Immature natural killer cell (primary cell): ENCODE measurements at regions not wholly inside any gene's neighbourhood (a gene's known extent, or its start where the extent isn't known, plus 50 kb on each side); places are given as distances from the start of the nearest gene placed in this dataset.
A peak's percentile ranks its signal among the peaks of the same experiment; 100 is the strongest.
"Not testable (repeated sequence)": the region's sequence is repeated elsewhere in the genome, so short reads cannot be mapped to it uniquely, and the experiment has no call there.

Experiments used
- DNase-seq, 3 donors: peaks; one replicate each; pipeline ENCODE4 v3.0.0; 2022; ENCODE audit warnings: mixed read lengths in 1 of 3
- H3K27ac Mint-ChIP-seq, 6 donors: one replicate each; pipeline ENCODE4 v1.8.0; 2020; ENCODE audit warnings: mixed read lengths in 6 of 6, mild to moderate bottlenecking in 5 of 6, inconsistent platforms in 4 of 6, moderate library complexity in 3 of 6
- H3K27me3 Mint-ChIP-seq, 3 donors: one replicate each; pipeline ENCODE4 v1.8.0; 2020 to 2021; ENCODE audit warnings: low read depth in 3 of 3, mild to moderate bottlenecking in 3 of 3, mixed read lengths in 3 of 3, moderate library complexity in 3 of 3, inconsistent platforms in 1 of 3
- H3K36me3 Mint-ChIP-seq, 3 donors: one replicate each; pipeline ENCODE4 v1.8.0; 2020; ENCODE audit warnings: mixed read lengths in 3 of 3, inconsistent platforms in 2 of 3, mild to moderate bottlenecking in 2 of 3
- H3K4me1 Mint-ChIP-seq, 2 donors: one replicate each; pipeline ENCODE4 v1.8.0; 2020; ENCODE audit warnings: inconsistent platforms in 2 of 2, mild to moderate bottlenecking in 2 of 2, mixed read lengths in 2 of 2, moderate library complexity in 1 of 2
- H3K4me3 Mint-ChIP-seq, 5 donors: one replicate each; pipeline ENCODE4 v1.8.0; 2020; ENCODE audit warnings: mild to moderate bottlenecking in 5 of 5, mixed read lengths in 5 of 5, inconsistent platforms in 3 of 5, moderate library complexity in 3 of 5
- H3K9me3 Mint-ChIP-seq, 6 donors: one replicate each; pipeline ENCODE4 v1.8.0; 2020; ENCODE audit warnings: mild to moderate bottlenecking in 6 of 6, mixed read lengths in 6 of 6, inconsistent platforms in 4 of 6, moderate library complexity in 3 of 6

DNA sequence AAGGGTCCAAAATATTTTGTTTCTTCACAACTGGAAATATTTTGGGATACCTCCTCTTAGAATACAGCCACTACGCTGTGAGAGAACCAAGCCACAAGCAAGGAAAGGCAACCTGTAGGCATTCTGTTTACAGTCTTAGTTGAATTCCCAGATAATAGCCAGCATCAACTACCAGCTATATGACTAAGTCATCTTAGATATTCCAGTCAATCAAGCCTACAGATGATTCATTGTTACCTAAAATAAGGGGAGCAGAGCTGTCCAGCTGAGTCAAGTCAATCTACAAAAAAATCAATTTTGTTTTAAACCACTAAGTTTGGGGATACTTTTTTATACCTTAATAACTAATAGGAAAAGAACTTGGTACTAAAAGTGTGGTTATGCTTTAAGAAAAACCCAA is 526.4 kb upstream of the DPPA4 start:
- DNase-seq: no peak
- peak overlapping the region in 1 of 6 donors; percentile 1 for H3K27ac Mint-ChIP-seq
- no peak overlapping the region for H3K4me3 Mint-ChIP-seq
- H3K9me3 Mint-ChIP-seq: peaks cover 0 to 5% (median 0%) of the 10 kb centered on the region in 6 donors
- H3K36me3 Mint-ChIP-seq: no peaks in the 10 kb centered on the region
- H3K27me3 Mint-ChIP-seq: peaks cover 0 to 3% (median 3%) of the 10 kb centered on the region in 3 donors
- peaks cover 0 to 8% of the 10 kb centered on the region in 2 donors for H3K4me1 Mint-ChIP-seq

- no peak overlapping the region for H3K27ac Mint-ChIP-seq
- no peak for DNase-seq
- H3K4me3 Mint-ChIP-seq: no peak overlapping the region
- peaks cover 0 to 5% (median under 1%) of the 10 kb centered on the region in 6 donors for H3K9me3 Mint-ChIP-seq
- H3K36me3 Mint-ChIP-seq: no peaks in the 10 kb centered on the region
- H3K27me3 Mint-ChIP-seq: peaks cover 0 to 5% (median 3%) of the 10 kb centered on the region in 3 donors
- H3K4me1 Mint-ChIP-seq: peaks cover 0 to 8% of the 10 kb centered on the region in 2 donors
Measured at GRCh38 chr3:109864452-109864851, 527.1 kb upstream of the DPPA4 start.

DNA sequence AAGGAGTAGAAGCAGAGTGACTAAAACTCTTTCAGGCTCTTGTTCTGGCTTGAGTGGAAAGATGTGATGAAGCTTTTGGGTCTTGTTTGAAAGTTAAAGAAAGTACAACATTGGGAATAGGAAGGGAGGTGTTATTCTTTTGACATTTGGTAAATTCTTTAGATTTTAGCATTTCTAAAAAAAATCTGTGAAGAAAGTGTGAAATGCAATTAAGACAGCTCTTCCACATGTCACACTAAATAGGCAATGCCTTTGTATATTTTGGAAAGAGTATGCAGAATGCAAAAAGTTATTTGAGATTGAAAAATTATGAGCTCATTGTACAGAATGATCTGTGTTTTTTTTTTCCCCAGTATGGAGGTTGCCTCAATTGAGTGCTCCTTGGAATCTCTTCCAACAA is 532.2 kb upstream of the DPPA4 start:
- Mint-ChIP-seq H3K27ac (no peak overlapping the region), H3K4me3 (no peak overlapping the region), H3K9me3 (peaks cover 0 to 2% (median 0%) of the 10 kb centered on the region in 6 donors), H3K27me3 (peaks cover 0 to 5% (median 3%) of the 10 kb centered on the region in 3 donors), H3K4me1 (no peaks in the 10 kb centered on the region), H3K36me3 (peaks cover 0 to under 1% (median 0%) of the 10 kb centered on the region in 3 donors)
- DNase-seq: no peak

- Mint-ChIP-seq H3K27ac (no peak overlapping the region), H3K27me3 (peaks cover 0 to 5% (median 2%) of the 10 kb centered on the region in 3 donors), H3K4me1 (no peaks in the 10 kb centered on the region), H3K4me3 (no peak overlapping the region), H3K36me3 (peaks cover 0 to 4% (median 3%) of the 10 kb centered on the region in 3 donors), H3K9me3 (peaks cover 0 to 6% (median 0%) of the 10 kb centered on the region in 6 donors)
- DNase-seq: no peak
Measured at GRCh38 chr3:109874896-109875708, 537.8 kb upstream of the DPPA4 start.

GRCh38 chr3:109877616-109878015 is 540.3 kb upstream of the DPPA4 start:
- H3K4me3 Mint-ChIP-seq, H3K27ac Mint-ChIP-seq, H3K4me1 Mint-ChIP-seq, H3K27me3 Mint-ChIP-seq, H3K36me3 Mint-ChIP-seq, H3K9me3 Mint-ChIP-seq, DNase-seq: not testable (repeated sequence)

DNA sequence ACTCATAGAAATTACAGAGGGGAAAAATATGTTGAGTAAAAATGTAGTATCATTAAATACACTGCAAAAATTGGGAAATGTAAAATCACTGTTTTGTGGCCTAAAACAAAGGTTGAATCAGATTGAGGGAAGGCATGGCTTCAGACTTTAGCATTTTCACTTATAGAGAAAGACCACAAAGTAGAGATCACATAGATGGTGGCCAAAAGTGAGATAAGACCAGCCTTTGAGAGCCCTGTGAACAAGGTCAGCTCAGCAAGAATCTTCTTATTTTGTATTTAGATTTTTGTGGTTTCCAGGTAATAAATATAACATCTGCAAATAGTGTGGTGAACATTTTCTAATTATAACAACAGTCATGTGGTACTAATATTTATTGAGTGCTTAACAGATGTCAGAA is 544.8 kb upstream of the DPPA4 start:
- Mint-ChIP-seq H3K4me3 (no peak overlapping the region), H3K9me3 (peaks cover 0 to 3% (median 0%) of the 10 kb centered on the region in 6 donors), H3K27ac (no peak overlapping the region), H3K27me3 (peaks cover 0 to 5% (median 0%) of the 10 kb centered on the region in 3 donors), H3K36me3 (peaks cover 0 to 7% (median 6%) of the 10 kb centered on the region in 3 donors), H3K4me1 (no peaks in the 10 kb centered on the region)
- DNase-seq: no peak

DNA sequence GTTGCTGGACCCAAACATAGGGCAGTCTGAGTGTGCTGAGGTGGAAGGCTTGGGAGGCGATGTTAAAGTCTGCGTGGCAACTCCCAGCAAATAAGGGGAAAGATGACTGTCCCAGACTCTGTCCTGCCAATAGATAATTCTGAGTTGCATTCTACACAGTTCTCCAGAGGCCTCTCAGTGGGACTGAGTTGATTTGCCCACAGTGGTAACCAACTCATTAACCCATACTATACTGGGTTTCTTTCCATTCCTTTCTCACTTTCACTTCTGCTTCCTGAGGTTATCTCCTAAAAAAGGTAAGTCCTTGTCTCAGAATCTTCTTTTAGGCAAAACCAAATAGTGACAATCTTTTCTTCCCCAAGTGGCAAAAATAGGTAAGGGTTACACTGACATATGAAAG is 549.9 kb upstream of the DPPA4 start:
- Mint-ChIP-seq H3K27me3 (peaks cover 0 to 3% (median 0%) of the 10 kb centered on the region in 3 donors), H3K4me3 (no peak overlapping the region), H3K27ac (no peak overlapping the region), H3K36me3 (peaks cover 0 to 6% (median 4%) of the 10 kb centered on the region in 3 donors), H3K9me3 (peaks cover 0 to 5% (median 0%) of the 10 kb centered on the region in 6 donors), H3K4me1 (peaks cover 0 to 3% of the 10 kb centered on the region in 2 donors)
- no peak for DNase-seq

DNA sequence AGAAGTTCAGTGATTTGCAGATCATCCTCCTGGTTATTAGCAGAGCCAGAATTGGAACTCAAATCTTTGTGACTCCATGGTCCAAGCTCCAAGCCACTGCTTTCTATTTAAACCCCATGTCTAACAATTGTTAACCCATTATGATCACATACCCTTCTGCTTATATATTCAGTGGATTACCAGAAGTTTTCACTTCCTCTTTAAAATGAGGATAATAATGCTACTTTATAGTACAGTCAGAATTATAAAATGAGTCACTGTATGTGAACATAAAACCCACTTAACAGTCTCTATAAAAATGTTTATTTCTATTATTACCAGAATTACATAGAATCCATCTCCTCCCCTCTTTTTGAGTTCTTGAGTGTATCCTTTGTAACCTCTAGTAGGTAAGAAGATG is 550.7 kb upstream of the DPPA4 start:
- Mint-ChIP-seq H3K4me1 (peaks cover 0 to 3% of the 10 kb centered on the region in 2 donors), H3K9me3 (peaks cover 0 to 5% (median 0%) of the 10 kb centered on the region in 6 donors), H3K27me3 (peaks cover 0 to 3% (median 0%) of the 10 kb centered on the region in 3 donors), H3K27ac (no peak overlapping the region), H3K36me3 (peaks cover 0 to 6% (median 4%) of the 10 kb centered on the region in 3 donors), H3K4me3 (no peak overlapping the region)
- no peak for DNase-seq

GRCh38 chr3:109897734-109898133 is 560.4 kb upstream of the DPPA4 start:
- Mint-ChIP-seq H3K4me3 (no peak overlapping the region), H3K27ac (no peak overlapping the region)

GRCh38 chr3:109899925-109900324 is 562.6 kb upstream of the DPPA4 start:
- Mint-ChIP-seq H3K4me3 (no peak overlapping the region), H3K36me3 (no peaks in the 10 kb centered on the region), H3K27ac (no peak overlapping the region), H3K9me3 (no peaks in the 10 kb centered on the region), H3K4me1 (peaks cover 0 to 8% of the 10 kb centered on the region in 2 donors), H3K27me3 (peaks cover 0 to 4% (median 0%) of the 10 kb centered on the region in 3 donors)
- DNase-seq: no peak

More at GRCh38 chr3:109897734-109898133, 560.4 kb upstream of the DPPA4 start:
- no peak for DNase-seq
- H3K4me1 Mint-ChIP-seq: peaks cover 0 to 8% of the 10 kb centered on the region in 2 donors
- H3K36me3 Mint-ChIP-seq: no peaks in the 10 kb centered on the region
- peaks cover 0 to 2% (median 0%) of the 10 kb centered on the region in 3 donors for H3K27me3 Mint-ChIP-seq
- no peaks in the 10 kb centered on the region for H3K9me3 Mint-ChIP-seq

DNA sequence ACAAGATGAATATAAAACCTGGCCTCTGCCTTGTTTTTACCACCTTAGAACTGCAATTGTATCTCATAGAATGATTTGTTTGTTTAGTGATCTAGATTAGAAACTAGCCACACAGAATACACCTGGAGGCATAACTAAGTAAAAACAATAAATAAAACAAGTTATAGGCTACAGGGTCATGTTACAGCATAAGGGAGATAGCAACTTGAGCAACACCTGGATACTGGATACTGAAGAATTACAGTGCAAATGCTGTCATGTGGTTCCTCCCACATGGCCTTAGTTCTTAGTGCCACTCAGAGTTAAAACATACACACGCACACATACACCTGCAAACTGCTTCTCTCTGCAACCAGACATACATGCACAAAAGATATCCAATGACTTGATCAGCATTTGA is 563.4 kb upstream of the DPPA4 start:
- H3K4me1 Mint-ChIP-seq: peaks cover 0 to 8% of the 10 kb centered on the region in 2 donors
- H3K27ac Mint-ChIP-seq: no peak overlapping the region

GRCh38 chr3:109902549-109902948 is 565.2 kb upstream of the DPPA4 start:
- Mint-ChIP-seq H3K4me1 (peaks cover 0 to 8% of the 10 kb centered on the region in 2 donors), H3K27ac (no peak overlapping the region), H3K4me3 (no peak overlapping the region), H3K9me3 (no peaks in the 10 kb centered on the region), H3K27me3 (peaks cover 0 to 2% (median 0%) of the 10 kb centered on the region in 3 donors), H3K36me3 (no peaks in the 10 kb centered on the region)
- no peak for DNase-seq

More for the DNA sequence above, 563.4 kb upstream of the DPPA4 start:
- Mint-ChIP-seq H3K36me3 (no peaks in the 10 kb centered on the region), H3K9me3 (no peaks in the 10 kb centered on the region), H3K27me3 (peaks cover 0 to 2% (median 0%) of the 10 kb centered on the region in 3 donors), H3K4me3 (no peak overlapping the region)
- DNase-seq: no peak

DNA sequence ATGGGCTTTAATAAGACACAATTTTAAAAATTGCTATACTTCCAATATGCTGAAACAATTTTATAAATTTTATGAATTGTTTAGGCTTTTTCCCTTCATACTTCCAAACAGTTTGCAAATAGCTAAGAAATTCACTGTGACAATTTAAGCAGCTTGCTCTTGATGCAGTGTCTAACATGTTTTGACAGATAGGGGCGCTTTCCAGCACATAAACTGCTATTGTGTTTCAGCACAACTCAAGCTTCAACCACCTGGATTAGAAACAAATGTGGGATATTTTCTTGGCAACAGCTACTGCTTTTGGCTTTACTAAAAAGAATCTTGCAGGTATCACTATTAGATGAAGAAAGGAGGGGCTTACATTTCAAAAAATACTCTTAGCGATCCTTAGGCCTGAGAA is 565.8 kb upstream of the DPPA4 start:
- Mint-ChIP-seq H3K4me3 (no peak overlapping the region), H3K27ac (no peak overlapping the region), H3K4me1 (peaks cover 0 to 8% of the 10 kb centered on the region in 2 donors), H3K27me3 (peaks cover 0 to 2% (median 0%) of the 10 kb centered on the region in 3 donors), H3K36me3 (no peaks in the 10 kb centered on the region), H3K9me3 (peaks cover 0 to 2% (median 0%) of the 10 kb centered on the region in 6 donors)
- no peak for DNase-seq

DNA sequence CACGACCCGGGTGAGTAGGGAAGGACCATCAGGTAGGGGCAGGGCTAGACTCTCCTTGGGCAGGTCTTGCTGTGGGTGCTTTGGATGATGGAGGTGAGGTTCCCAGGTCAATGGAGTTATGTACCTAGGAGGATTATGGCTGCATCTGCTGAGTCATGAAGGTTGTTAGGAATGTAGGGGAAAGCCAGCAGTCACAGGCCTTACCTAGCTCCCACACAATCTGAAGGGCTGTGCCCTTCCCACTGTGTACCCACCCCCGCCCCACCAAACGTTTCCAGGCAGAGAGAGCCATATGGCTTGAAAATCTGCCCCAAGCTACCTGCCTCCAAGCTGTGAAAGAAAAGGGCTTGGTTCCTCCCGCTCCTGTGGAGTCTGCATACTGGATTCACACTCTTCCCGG is 573.4 kb upstream of the DPPA4 start:
- Mint-ChIP-seq H3K36me3 (peaks cover 0 to 3% (median 3%) of the 10 kb centered on the region in 3 donors), H3K4me1 (no peaks in the 10 kb centered on the region), H3K27ac (no peak overlapping the region), H3K27me3 (peaks cover 0 to 2% (median 2%) of the 10 kb centered on the region in 3 donors), H3K4me3 (no peak overlapping the region), H3K9me3 (peaks cover 0 to 7% (median 3%) of the 10 kb centered on the region in 6 donors)
- DNase-seq: no peak
